ENCODE measurements at regions not wholly inside any gene's neighbourhood (a gene's known extent, or its start where the extent isn't known, plus 50 kb on each side); places are given as distances from the start of the nearest gene placed in this dataset.

GRCh38 chr1:229157480-229157879 is 113.4 kb upstream of the RAB4A start:
- no peak for TF ChIP-seq CTCF (IDR thresholded peaks at IDR 0.05)
- TF ChIP-seq POLR2A (IDR thresholded peaks at IDR 0.05): no peak

Measured in right lobe of liver (tissue), 4 donors.